GM12865 (cell line): ENCODE measurements at regions not wholly inside any gene's neighbourhood (a gene's known extent, or its start where the extent isn't known, plus 50 kb on each side); places are given as distances from the start of the nearest gene placed in this dataset.

Experiments used
- DNase-seq: peaks from one replicate; pipeline ENCODE4 v3.0.0; 2010; ENCODE audit warnings: low read depth
- H3K4me3 ChIP-seq: 2 replicates; pipeline ENCODE4 v1.5.1; 2011; ENCODE audit warnings: mild to moderate bottlenecking, low read depth, low read length, control low read depth
- CTCF ChIP-seq: IDR thresholded peaks from 2 replicates; pipeline ENCODE4 v1.5.1; 2011; ENCODE audit warnings: low read length, control low read depth, low read depth, inconsistent platforms; ENCODE audit not compliant: insufficient read depth; ENCODE audit errors: missing control alignments

DNA sequence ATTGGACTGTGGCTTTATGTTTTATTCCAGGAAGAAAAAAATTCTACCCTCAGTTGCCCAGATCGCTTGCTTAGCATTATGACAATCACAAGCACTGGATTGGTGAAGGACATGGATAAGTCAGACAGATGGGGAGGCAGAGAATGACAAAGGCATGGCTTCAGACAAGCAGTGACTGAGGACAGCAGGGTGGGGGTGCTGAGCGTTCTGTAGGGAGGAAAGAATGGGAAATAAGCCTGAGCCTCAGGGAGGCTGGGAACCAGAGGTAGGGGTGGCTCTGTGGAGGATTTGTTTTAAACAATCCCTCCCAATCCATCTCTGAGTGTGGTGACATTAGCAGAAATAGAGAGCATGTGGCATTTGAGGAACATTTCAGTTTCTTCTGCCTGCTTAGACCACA lies 896.9 kb downstream of the CCSER2 start:
- no peak overlapping the region for H3K4me3 ChIP-seq
- no peak for DNase-seq
- no peak for TF ChIP-seq CTCF

- no peak for DNase-seq
- TF ChIP-seq CTCF, result no peak
Measured at GRCh38 chr10:85226596-85226995, 898.2 kb downstream of the CCSER2 start.

DNA sequence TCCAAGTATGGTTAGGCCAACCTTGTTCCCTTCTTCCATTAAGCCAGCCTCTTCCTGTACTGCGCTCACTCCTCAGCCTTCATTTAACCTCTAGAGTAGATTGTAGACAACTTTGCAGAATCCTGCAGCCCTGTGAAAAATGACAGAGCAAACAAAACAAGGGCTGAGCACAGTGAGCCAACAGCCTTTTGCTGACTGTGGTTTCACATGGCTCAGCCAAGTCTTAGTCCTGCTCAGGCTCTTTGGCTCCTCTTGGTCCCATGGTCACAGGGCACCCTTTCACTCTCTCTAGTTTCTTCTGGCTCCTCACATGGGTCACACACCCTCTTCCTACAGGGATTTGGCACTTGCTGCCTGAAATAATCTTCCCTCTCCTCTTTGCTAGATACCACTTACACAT lies 900.3 kb downstream of the CCSER2 start:
- DNase-seq, result no peak
- TF ChIP-seq CTCF, result no peak
- H3K4me3 ChIP-seq, result no peak overlapping the region

More at GRCh38 chr10:85226596-85226995, 898.2 kb downstream of the CCSER2 start:
- H3K4me3 ChIP-seq, result no peak overlapping the region

GRCh38 chr10:85231534-85232270 lies 903.3 kb downstream of the CCSER2 start:
- no peak for DNase-seq
- H3K4me3 ChIP-seq, result no peak overlapping the region
- TF ChIP-seq CTCF, result no peak

DNA sequence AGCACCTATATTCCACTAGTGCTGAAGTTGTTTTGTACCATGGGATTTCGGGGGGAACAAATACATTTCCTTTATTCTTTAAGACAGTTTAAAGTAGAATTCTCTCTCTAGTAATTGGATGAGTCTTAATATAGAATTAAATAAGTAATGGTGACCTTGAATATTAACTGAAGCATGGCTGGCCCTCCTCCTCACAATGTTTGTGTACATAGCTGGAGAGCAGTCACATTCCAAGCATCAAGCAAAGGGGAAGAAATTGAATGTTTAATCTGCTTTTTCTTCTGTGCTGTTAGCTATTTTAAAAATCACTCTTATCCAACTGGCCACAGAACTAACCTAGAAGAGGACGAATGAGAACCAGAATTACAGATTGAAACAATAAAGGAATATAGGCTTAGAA lies 906.9 kb downstream of the CCSER2 start:
- no peak for TF ChIP-seq CTCF
- no peak for DNase-seq
- no peak overlapping the region for H3K4me3 ChIP-seq

DNA sequence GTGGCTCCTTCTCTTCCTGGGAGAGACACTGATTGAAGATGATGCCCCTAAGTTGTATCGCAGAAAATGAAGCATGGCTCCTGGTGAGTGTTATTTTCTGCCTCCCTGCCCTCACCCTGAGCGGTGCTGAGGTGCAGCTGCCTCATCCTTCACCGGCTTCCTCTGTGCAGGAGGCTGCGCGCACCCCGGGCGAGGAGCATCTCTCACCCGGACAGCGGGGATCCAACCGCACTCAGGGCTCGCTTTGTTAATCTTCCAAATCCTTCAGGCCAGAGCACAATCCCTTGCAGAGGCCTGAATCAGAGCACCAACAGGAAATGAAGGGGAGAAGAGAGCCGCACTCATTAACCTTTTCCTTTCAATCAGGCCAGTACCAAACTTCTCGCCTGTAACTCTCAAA lies 910.3 kb downstream of the CCSER2 start:
- no peak for TF ChIP-seq CTCF
- DNase-seq, result no peak
- H3K4me3 ChIP-seq, result no peak overlapping the region

DNA sequence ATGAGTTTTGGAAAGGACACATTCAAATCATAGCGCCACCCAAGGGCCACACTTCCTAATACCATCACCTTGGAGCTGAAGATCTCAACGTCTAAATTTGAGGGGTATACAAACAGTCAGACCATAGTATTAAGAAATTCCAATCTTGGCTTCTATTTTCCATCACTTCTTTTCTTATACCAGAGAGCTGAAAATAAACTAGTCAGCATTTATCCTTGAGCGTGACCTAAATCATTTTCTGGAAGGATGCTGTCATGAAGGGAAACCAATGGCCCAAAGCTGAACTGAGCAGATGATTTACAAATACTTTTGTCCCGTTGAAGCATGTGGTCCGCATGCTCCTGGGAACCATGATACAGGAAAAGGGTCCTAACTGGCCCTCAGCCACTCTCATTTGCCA lies 921.9 kb downstream of the CCSER2 start:
- DNase-seq, result no peak
- no peak overlapping the region for H3K4me3 ChIP-seq
- TF ChIP-seq CTCF, result no peak
